GM21526 (cell line): ENCODE measurements at regions not wholly inside any gene's neighbourhood (a gene's known extent, or its start where the extent isn't known, plus 50 kb on each side); places are given as distances from the start of the nearest gene placed in this dataset.
"Not testable (repeated sequence)": the region's sequence is repeated elsewhere in the genome, so short reads cannot be mapped to it uniquely, and the experiment has no call there.

Source experiments
- ATAC-seq: cut with Tn5 transposase; IDR thresholded peaks from one replicate; pipeline ENCODE4 v1.9.1; 2021; ENCODE audit warnings: moderate library complexity; ENCODE audit not compliant: unreplicated experiment, low FRiP score

DNA sequence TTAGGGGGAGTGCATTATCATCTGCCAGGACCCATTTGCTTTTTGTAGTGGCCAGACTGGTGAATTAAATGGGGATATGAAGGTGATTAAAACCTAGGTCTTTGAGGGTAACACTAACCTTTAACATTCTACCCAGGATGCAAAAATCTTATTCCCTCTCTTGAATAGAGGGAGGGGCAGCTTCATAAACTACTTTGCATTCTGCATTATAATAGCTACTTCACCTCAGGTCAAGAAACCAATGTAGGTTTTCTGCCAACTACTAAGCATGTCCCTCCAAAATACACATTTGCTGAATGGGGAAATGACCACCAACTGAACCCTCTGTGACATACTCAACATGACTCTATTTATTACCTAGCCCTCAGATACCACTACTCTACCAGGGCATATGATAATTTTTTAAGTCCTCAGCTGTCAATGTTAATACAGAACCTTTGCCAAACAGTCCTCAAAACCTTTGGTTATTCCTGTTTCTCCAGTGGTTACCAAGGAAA lies 477.6 kb upstream of the CD180 start:
- no peak for ATAC-seq

DNA sequence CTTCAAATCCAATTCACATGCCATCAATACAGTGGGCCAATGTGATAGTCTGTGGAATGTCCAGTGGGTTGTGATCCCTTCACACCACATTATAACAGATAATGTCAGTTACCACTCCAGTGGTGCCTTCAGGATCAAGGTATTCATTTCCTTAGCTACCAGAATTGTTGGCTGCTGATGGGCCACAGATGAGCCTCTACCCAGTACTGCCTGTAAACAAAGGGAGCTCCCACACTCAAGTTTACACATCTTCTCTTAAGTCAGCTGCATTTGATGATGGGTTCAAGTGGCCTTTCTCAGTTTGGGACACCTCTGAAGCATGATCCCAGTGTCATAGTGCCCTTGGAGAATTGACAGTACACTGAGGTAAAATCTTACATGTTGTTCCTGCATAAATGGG lies 477.0 kb upstream of the CD180 start:
- no peak for ATAC-seq

DNA sequence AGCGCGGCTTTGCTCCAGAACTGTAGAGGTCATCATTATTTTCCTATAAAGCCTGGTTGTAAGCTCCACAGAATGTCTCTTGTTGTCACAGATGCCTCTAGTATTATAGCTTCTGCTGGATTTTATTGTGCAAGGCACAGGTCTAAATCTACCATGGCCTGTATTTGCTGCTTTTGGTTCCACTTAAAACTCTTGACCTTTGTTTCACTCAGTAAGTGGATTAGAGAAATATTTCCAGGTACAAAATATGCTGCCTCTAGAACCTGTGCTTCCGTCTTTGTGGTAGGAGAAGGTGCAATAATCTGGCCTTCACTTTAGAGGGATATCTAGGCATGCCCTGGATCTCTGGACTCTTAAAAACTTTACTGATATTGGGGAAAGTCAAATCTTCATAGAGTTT lies 476.6 kb upstream of the CD180 start:
- ATAC-seq: no peak

DNA sequence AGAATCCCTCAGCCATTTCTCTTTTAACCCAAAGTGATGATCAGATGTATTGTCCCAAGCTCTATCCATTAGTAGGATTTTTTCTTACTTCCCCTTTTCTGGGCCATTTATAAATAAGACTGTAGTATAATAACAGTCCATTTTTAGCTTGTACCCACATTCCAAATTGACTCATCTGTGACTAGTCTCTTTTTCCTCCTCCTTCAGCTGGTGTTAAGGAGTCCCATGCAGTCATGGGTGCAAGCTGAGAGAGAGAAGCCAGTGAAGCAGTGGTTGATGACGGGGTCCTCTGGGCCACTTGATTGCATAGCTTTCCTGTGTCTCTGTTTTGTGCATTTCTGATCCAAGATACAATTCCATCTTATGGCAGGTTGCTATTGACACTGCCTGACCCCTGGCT lies 476.0 kb upstream of the CD180 start:
- ATAC-seq: no peak

DNA sequence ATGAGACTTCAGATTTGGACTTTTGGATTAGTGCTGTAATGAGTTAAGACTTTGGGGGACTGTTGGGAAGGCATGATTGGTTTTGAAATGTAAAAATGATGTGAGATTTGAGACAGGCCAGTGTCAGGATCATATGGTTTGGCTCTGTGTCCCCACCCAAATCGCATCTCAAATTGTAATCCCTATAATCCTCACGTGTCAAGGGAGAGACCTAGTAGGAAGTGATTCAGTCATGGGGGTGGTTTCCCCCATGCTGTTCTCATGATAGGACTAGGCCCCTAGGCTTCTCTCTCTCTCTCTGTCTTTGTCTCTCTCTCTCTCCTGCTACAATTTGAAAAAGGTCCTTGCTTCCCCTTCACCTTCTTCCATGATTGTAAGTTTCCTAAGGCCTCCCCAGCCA lies 473.3 kb upstream of the CD180 start:
- ATAC-seq: no peak

DNA sequence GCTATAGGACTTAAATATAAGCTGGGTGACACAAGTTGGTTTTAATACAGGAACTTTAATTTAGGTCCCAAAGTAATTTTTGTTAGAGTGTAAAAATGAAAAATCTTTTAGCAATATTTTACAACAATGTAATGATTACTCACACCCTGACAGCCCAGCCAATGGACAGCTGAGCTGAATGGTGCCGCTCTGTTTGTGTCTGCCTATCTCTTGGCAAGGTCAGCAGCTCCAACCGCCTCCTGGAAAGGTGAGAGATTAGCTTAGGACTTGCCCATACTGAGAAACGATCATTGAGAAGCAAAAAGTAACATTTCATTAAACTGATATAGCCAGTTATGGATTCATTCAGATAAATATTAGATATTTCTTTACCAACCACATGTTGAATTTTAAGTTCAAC lies 463.6 kb upstream of the CD180 start:
- ATAC-seq: no peak

DNA sequence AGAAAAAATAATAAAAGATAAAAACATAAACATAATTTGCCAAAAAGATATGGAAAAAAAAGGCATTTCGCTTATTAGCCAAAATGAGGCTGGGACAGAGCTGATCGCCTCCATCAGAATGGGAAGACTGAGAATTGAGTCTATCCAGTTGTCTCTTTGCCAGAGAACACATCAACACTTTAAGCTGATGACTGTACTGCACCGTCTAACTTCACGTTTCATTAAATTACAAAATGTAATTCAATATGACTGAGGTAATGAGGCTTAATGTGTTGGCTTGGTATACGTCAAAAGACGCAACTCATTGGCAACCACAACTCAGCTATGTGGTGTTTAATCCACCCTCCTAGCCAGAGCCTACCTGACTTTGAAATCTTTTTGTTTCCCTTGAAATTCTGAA lies 462.7 kb upstream of the CD180 start:
- no peak for ATAC-seq

DNA sequence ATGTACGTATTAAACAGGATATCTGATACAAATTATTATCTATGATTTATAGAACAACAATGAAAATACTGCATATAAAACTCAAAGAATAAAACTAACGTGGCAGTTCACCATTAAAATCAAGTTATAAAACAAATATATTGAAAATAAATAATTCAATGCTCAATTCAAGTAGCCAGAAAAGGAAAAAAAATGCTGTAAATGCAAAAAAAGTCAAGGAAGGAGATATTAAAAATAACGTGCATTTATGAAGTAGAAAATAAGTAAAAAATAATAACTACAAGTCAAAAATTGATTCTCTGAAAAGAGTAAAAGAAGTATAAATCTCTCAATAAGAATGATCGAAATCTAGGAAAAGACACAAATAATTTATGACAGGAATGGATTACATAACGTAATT lies 460.5 kb upstream of the CD180 start:
- ATAC-seq: no peak

DNA sequence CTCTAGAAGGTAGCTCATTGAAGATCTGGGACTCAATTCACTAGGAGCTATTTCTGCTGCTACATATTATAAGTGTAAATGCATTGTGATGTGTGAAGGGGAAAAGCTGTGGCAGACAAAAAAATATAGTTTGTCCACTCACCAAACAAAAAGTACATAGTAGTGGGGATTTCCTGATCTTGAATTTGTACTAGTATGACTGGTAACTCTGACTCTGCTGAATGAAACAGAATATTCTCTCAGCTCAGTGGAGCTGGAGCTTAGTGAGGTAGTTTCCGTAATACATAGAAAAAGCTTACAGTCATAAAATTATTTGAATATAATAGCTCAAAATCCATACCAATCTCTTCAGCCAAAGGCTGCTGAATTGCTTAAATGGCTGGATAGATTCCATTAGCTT lies 455.6 kb upstream of the CD180 start:
- no peak for ATAC-seq

DNA sequence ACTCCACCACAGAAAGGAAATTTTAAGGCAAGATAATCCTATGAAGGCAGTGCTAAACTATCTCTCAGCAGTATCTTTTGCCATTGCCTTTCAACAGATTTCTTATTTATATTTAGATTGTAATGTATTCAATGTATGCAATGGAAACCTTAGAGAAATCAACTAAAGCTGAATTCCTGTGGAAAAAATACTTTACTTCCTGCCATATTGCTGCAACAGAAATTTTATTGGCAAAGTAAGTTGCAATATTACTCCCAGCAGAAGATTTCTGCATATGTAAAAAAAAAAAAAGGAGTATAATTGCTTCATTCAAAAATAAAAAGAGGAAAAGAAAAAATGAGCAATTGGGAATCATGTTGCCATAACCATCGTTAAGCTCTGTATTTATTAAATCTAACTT lies 454.6 kb upstream of the CD180 start:
- no peak for ATAC-seq

DNA sequence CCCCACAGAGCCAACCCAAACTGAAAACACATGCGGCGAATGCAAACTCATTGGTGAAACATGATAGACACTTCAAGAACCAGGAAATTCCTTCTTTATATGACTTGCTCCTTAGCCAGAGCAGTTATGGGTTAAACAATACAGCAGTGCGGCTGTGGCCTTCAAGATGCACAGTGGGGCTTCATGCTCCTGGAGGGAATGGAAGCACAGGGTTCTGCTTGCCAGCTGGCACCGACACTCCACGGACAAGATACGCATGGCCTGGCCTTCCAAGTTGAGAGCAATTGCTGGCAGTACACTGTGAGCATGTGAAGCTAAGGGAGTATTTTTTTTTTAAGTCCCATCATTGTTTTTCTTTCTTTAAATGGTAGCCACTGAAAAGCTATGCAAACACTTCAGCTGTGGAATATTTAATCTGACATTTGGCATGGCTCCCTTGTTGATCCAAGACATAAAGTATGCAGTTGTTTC lies 451.6 kb upstream of the CD180 start:
- no peak for ATAC-seq

DNA sequence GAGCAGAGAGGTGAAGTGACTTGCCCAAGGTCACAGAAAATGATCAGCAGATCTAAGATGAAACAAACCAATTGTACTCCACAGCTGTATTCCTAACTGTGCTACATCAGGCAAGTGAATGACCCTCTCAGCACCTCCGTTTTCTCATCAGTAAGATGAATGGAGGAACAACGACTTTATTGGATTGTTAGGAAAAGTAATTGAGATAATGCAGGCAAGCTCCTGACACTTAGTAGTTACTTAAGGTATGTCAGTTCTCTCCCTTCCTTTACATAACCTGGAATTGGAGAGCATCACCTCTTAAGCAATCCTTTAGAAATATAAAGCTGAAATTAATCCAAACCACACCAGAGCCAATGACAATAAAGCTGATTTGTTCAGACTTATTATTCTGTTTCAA lies 451.2 kb upstream of the CD180 start:
- no peak for ATAC-seq

DNA sequence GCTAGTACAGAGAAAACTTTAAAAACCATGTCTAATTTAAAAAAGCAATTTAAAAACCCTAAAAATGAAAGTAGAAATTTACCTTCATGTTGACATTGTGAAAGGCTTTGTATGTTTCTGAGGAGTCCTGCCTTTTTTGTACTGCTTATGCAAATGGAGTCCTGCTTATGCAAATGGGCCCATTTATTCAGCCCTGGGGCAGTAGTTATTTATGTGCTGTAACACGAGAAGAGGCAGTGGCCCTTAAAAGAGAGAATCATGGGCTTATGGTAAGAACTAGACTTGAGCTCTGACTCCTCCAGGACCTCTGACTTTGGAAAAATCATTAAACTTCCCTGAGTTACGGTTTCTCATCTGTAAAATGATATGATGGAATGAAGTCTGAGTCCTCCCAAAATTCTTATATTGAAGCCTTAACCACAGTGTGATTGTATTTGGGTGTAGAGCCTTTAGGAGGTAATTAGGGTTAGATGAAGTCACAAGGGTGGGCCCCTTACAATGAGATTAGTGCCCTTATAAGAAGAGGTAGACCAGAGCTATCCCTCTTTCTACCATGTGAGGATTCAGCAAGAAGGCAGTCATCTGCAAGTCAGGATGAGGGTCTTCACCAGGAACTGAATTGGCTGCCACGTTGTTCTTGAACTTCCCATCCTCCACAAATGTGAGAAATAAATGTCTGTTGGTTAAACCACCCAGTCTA lies 447.8 kb upstream of the CD180 start:
- no peak for ATAC-seq

DNA sequence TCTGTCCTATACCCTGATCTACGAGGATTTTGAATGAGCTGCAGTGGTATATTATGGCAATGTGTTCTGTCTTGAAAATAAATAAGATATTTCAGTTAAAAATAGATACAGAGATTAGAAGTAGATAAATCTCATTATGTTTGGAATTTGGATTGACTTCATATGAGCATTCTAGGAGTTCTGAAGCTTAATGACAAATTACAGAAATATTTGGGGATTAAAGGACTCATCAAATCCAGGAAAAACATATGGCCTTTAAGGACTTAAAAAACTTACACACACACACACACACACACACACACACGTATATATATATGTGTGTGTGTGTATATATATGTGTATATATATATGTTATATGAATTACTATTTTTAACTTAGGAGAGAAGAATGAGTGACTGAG lies 446.9 kb upstream of the CD180 start:
- no peak for ATAC-seq

DNA sequence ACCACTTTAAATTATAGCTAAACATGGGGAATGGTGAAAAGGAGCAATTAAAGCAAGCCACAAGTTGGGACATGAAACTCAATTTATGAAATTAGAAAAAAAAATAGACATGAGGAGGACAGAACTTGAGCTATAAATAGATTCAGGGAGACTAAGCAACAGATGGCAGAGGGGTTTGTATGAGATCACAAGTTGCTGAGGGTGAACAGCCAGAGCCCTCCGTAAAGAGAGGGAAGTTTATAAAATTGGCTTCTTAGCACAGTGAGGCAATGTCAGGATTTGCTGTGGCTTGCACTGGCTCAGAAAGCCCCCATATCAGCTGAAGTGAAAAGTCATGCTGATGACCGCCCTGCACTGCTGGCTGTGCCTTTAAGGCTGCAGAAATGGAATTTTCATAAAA lies 443.4 kb upstream of the CD180 start:
- ATAC-seq: no peak

DNA sequence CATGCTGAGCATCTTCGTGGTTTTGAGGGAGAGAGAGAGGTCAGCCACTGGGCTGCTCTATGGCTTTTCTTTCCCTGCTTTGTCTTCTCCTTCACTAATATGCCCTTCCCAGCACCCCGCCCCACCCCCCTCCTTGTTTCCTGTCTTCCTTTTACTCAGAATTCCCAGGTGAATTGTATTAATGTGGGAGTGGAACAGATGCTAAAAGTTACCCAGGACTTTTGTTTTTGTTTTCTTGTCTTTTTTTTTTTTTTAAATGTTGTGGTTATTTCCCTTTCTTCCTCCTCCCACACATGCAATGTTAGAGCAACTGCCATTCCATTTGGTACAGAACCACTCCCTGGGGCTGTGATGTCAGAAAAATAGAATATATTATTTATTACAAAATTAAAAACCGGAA lies 442.7 kb upstream of the CD180 start:
- no peak for ATAC-seq

DNA sequence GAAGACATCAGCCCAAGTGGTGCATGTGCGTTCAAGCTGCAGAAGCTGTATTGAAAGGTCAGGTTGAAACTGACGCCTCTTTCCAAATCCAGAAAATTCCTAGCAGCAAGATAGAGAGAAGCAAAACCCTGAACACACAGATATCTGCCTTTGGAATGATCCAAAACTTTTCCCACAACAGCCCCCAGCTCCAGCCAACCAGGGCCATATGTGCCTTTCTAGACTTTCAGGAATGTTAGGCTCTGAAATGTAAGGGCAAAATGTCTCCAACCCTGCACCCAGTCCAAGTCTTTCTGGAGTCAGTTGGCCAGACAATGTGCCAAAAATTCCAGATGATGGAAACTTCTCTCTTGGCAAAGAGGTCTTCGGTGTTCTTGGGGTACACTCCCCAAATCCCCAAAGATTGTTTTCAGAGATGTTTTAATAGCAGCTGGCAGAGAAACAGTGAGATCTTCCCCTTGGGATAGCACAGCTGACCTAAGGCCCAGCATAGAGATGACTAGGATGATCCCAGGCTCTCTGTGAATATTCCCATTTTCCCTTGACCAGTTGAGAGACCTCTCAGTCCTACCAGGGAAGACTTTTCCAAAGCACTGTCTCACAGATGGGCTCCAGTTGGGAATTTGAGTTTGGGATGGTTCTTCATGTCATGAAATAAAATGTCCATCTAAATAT lies 440.4 kb upstream of the CD180 start:
- ATAC-seq: no peak

DNA sequence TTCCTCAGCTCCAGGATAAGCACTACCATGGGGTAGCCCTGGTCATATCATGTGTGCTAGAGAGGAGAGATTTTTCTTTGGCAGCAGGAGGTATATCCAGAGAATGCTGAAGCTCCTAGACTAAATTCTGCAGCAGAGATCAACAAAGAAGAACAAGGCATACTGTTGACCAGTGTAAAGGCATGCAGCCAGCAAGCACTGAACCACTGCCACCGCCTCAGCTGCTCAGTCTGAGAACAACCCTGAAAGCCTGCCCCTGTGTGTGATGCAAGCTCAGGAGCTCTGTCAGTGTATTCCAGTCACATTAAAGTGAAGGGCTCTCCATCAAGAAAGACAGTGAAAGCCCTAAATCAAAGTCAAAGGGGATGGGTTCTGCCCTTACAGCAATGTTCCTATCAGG lies 439.5 kb upstream of the CD180 start:
- ATAC-seq: no peak

DNA sequence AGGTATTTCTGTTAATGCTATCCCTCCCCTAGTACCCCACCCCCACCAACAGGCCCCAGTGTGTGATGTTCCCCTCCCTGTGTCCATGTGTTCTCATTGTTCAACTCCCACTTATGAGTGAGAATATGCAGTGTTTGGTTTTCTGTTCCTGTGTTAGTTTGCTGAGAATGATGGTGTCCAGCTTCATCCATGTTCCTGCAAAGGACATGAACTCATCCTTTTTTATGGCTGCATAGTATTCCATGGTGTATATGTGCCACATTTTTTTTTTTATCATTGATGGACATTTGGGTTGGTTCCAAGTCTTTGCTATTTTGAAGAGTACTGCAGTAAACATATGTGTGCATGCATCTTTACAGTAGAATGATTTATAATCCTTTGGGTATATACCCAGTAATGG lies 430.5 kb upstream of the CD180 start:
- ATAC-seq: not testable (repeated sequence)

DNA sequence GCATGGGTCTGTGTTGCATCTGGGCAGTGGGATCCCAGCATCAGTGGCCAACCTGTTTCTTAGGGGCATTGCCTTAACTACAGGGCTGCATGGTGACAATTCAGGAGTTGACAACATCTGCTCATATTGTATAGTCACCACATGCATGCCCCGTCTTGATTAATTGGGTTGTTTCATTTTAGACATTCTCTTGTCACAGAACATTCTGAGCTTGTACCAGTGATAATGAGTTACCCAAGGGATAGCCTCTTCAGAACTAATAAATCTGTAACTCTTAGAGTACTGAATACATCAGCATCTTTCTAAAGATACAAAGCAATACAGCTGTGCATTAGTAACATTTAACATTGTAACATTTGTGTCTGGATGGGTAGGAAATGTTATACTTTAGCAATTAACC lies 426.5 kb upstream of the CD180 start:
- ATAC-seq: no peak

DNA sequence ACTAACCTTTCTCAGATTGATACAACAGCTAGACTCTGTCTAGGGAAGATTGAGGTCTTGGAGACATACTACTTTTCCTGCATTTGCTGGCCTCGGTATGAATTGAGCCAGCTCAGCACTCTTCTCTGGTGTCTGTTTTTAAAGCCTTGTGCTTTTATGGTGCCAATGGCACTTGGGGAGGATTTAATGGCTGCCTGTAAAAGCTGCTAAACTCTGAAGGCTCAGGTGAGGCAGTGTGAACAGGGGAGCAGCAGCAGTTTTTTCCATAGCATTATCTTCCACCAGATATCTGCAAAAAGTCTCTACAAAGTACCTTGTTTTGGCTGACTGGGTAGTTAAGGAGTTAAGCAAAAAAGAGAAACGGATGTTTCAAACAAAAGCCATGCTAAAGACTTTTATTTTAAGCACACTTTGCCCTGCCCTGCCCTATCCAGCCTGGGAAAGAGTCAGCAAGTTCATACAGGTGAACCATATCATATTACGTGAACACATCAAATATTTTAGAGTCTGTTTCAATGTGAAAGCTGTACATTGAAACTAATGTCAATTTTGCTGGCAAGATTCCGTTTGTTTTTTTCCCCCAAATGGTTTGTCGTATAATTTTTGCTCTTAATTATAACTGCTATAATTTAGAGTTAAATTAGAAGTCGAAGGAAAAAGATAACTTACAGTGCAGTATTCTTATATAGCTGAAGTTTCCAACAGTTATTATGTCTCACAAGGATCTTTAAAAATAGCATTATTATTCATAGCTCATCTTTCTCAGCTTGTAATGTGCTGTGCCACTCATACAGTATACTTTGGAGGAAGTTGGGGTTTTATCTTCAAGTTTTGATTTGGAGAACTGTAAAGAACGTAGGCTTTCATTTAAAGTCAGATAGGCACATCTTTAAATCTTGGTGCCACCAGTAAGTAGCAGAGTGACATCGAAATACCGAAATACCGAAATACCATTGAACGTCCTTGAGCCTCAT lies 424.1 kb upstream of the CD180 start:
- ATAC-seq: no peak
